ENCODE measurements at regions not wholly inside any gene's neighbourhood (a gene's known extent, or its start where the extent isn't known, plus 50 kb on each side); places are given as distances from the start of the nearest gene placed in this dataset.

- WGBS, 2 donors = 82% methylated on average over 21 to 23 of the region's 23 CpGs
- no peak for TF ChIP-seq POLR2A (IDR thresholded peaks at IDR 0.05)
- no peak for TF ChIP-seq CTCF (IDR thresholded peaks at IDR 0.05)
- no peak overlapping the region for H3K4me3 ChIP-seq (ENCODE audit: low read depth, poor library complexity, severe bottlenecking)
- intact Hi-C loops (cut with DNase I; ENCODE audit: low total_unique reads) = loop anchor here (10.0 kb wide), 1 partner anchor 128 kb away; no protein-coding TSS in a partner anchor
- DNase-seq (ENCODE audit: low spot score in 2 of 2) = peak in 1 of 2 donors; percentile 66
These were observed 63.9 kb upstream of the PDE10A start for GRCh38 chr6:165726965-165727381.

GRCh38 chr6:165726290-165726875 lies 63.3 kb upstream of the PDE10A start:
- 84 to 87% methylated on average over 24 to 25 of the region's 25 CpGs for WGBS, 2 donors
- no peak overlapping the region for H3K4me3 ChIP-seq (ENCODE audit: low read depth, poor library complexity, severe bottlenecking)
- TF ChIP-seq CTCF (IDR thresholded peaks at IDR 0.05) (no peak), POLR2A (IDR thresholded peaks at IDR 0.05) (no peak)
- intact Hi-C loops (cut with DNase I; ENCODE audit: low total_unique reads) = loop anchor here (10.0 kb wide), 1 partner anchor 128 kb away; no protein-coding TSS in a partner anchor
- DNase-seq (ENCODE audit: low spot score in 2 of 2) = peak in 1 of 2 donors; percentile 71

GRCh38 chr6:165725201-165725600 lies 62.2 kb upstream of the PDE10A start:
- TF ChIP-seq POLR2A (IDR thresholded peaks at IDR 0.05) (no peak), CTCF (IDR thresholded peaks at IDR 0.05) (no peak)
- 86 to 88% methylated on average over 7 of the region's 7 CpGs for WGBS, 2 donors
- no peak overlapping the region for H3K4me3 ChIP-seq (ENCODE audit: low read depth, poor library complexity, severe bottlenecking)
- intact Hi-C loops (cut with DNase I; ENCODE audit: low total_unique reads) = loop anchor here (10.0 kb wide), 1 partner anchor 130 kb away; no protein-coding TSS in a partner anchor
- DNase-seq (ENCODE audit: low spot score in 2 of 2) = no peak

- no peak for TF ChIP-seq POLR2A (IDR thresholded peaks at IDR 0.05)
- TF ChIP-seq CTCF (IDR thresholded peaks at IDR 0.05) = no peak
- H3K4me3 ChIP-seq (ENCODE audit: low read depth, poor library complexity, severe bottlenecking) = no peak overlapping the region
- 78 to 79% methylated on average over 9 of the region's 9 CpGs for WGBS, 2 donors
- no peak for DNase-seq (ENCODE audit: low spot score in 2 of 2)
- intact Hi-C loops (cut with DNase I; ENCODE audit: low total_unique reads) = loop anchor here (10.0 kb wide), 1 partner anchor 131 kb away; no protein-coding TSS in a partner anchor
These were observed 60.3 kb upstream of the PDE10A start for GRCh38 chr6:165723326-165723725.

GRCh38 chr6:165722022-165722421 lies 59.0 kb upstream of the PDE10A start:
- 87 to 88% methylated on average over 4 of the region's 4 CpGs for WGBS, 2 donors
- no peak overlapping the region for H3K4me3 ChIP-seq (ENCODE audit: low read depth, poor library complexity, severe bottlenecking)
- intact Hi-C loops (cut with DNase I; ENCODE audit: low total_unique reads) = loop anchor here (10.0 kb wide), 1 partner anchor 133 kb away; no protein-coding TSS in a partner anchor

More at GRCh38 chr6:165722022-165722421, 59.0 kb upstream of the PDE10A start:
- no peak for TF ChIP-seq POLR2A (IDR thresholded peaks at IDR 0.05)
- no peak for TF ChIP-seq CTCF (IDR thresholded peaks at IDR 0.05)
- DNase-seq (ENCODE audit: low spot score in 2 of 2) = no peak

All from lower leg skin (tissue), 4 donors.